PFSK-1 (cell line): ENCODE measurements at regions not wholly inside any gene's neighbourhood (a gene's known extent, or its start where the extent isn't known, plus 50 kb on each side); places are given as distances from the start of the nearest gene placed in this dataset.

Experiments
- POLR2AphosphoS5 ChIP-seq: IDR thresholded peaks from 2 replicates; pipeline ENCODE4 v1.6.1; 2012; ENCODE audit warnings: low read depth, mild to moderate bottlenecking, control low read depth, low read length, moderate library complexity
- SIN3A ChIP-seq: IDR thresholded peaks from 2 replicates; pipeline ENCODE4 v1.6.1; 2012; ENCODE audit warnings: mild to moderate bottlenecking, low read length, moderate library complexity, borderline replicate concordance; ENCODE audit not compliant: insufficient read depth

- TF ChIP-seq POLR2AphosphoS5 (no peak), SIN3A (no peak)
Observed at GRCh38 chr1:4146614-4147013, 246.5 kb upstream of the C1orf174 start.
